OCI-LY7 (cell line): ENCODE measurements at regions not wholly inside any gene's neighbourhood (a gene's known extent, or its start where the extent isn't known, plus 50 kb on each side); places are given as distances from the start of the nearest gene placed in this dataset.

ENCODE experiments used
- EZH2phosphoT487 ChIP-seq: fragments of 200-600 bp; sonication (generic); IDR thresholded peaks from 2 replicates; pipeline ENCODE4 v1.6.1; 2018; ENCODE audit warnings: low read depth, borderline replicate concordance, mild to moderate bottlenecking, mixed run types, antibody characterized with exemption, low read length, moderate library complexity, mixed read lengths
- TF ChIP-seq, protein P1 (sequence below): fragments of 200-600 bp; sonication (generic); conservative IDR thresholded peaks from 2 replicates; pipeline ENCODE4 v1.5.1; 2014; ENCODE audit warnings: mild to moderate bottlenecking, antibody characterized with exemption, low read length, moderate library complexity, mixed read lengths

DNA sequence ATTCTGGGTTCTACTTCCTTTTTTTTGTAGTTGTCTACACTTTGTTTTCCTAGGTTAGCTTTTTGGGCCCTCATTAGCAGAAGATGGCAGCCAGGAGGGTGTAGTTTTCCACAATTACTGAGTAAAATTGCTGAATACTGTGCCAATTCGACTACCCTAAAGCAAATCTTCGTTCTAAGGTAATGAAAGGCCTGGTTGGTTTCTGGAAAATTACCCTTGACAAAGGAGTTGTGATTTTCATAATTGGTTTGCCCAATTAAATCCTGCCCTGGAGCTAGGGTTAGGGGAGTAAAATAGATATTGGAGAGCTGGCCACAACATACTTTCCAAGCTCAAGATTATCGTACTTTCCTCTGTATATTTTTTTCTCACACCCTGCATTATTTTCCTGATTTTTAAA lies 293.0 kb downstream of the OXSM start:
- TF ChIP-seq, protein P1, sequence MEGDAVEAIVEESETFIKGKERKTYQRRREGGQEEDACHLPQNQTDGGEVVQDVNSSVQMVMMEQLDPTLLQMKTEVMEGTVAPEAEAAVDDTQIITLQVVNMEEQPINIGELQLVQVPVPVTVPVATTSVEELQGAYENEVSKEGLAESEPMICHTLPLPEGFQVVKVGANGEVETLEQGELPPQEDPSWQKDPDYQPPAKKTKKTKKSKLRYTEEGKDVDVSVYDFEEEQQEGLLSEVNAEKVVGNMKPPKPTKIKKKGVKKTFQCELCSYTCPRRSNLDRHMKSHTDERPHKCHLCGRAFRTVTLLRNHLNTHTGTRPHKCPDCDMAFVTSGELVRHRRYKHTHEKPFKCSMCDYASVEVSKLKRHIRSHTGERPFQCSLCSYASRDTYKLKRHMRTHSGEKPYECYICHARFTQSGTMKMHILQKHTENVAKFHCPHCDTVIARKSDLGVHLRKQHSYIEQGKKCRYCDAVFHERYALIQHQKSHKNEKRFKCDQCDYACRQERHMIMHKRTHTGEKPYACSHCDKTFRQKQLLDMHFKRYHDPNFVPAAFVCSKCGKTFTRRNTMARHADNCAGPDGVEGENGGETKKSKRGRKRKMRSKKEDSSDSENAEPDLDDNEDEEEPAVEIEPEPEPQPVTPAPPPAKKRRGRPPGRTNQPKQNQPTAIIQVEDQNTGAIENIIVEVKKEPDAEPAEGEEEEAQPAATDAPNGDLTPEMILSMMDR: no peak
- TF ChIP-seq EZH2phosphoT487: no peak
